Uterus (tissue), 2 donors: ENCODE measurements at regions not wholly inside any gene's neighbourhood (a gene's known extent, or its start where the extent isn't known, plus 50 kb on each side); places are given as distances from the start of the nearest gene placed in this dataset.

ENCODE experiments used
- POLR2A ChIP-seq, 2 donors: fragments of 450-650 bp; IDR thresholded peaks; one replicate each; pipeline ENCODE4 v1.6.1; 2016; ENCODE audit warnings: antibody characterized with exemption in 2 of 2, mild to moderate bottlenecking in 1 of 2, moderate library complexity in 1 of 2
- TF ChIP-seq, protein P1 (sequence below), 4 experiments: fragments of 200-600 bp in 2 of 4; fragments of 450-650 bp in 2 of 4; sonication (generic) in 2 of 4; IDR thresholded peaks; one replicate each; pipeline ENCODE4 v1.5.1; 2016 to 2019; ENCODE audit warnings: antibody characterized with exemption in 4 of 4, mild to moderate bottlenecking in 2 of 4, moderate library complexity in 1 of 4

DNA sequence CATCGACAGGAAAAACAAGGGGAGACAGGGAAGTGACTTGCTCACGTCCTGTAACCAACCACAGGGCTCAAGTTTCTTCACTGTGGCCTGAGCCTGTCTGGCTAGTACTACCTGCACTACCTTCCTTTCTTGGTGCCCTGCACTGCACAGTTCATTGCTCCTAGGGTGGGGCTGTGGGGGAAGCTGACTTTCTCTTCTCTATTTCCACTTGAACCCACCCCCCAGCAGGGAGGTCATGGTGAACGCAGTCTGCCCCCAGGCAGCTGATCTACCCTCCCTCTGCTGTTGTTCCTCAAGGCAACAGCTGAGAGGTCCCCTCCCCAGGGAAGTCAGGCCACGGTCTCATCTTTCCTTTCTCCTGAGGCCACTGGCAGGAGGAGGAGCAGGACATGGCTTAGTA is 532.1 kb downstream of the SOX11 start:
- TF ChIP-seq, protein P1, sequence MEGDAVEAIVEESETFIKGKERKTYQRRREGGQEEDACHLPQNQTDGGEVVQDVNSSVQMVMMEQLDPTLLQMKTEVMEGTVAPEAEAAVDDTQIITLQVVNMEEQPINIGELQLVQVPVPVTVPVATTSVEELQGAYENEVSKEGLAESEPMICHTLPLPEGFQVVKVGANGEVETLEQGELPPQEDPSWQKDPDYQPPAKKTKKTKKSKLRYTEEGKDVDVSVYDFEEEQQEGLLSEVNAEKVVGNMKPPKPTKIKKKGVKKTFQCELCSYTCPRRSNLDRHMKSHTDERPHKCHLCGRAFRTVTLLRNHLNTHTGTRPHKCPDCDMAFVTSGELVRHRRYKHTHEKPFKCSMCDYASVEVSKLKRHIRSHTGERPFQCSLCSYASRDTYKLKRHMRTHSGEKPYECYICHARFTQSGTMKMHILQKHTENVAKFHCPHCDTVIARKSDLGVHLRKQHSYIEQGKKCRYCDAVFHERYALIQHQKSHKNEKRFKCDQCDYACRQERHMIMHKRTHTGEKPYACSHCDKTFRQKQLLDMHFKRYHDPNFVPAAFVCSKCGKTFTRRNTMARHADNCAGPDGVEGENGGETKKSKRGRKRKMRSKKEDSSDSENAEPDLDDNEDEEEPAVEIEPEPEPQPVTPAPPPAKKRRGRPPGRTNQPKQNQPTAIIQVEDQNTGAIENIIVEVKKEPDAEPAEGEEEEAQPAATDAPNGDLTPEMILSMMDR (IDR thresholded peaks at IDR 0.05), result no peak
- no peak for TF ChIP-seq POLR2A (IDR thresholded peaks at IDR 0.05)
